ENCODE measurements at regions not wholly inside any gene's neighbourhood (a gene's known extent, or its start where the extent isn't known, plus 50 kb on each side); places are given as distances from the start of the nearest gene placed in this dataset.
"Not testable (repeated sequence)": the region's sequence is repeated elsewhere in the genome, so short reads cannot be mapped to it uniquely, and the experiment has no call there.

DNA sequence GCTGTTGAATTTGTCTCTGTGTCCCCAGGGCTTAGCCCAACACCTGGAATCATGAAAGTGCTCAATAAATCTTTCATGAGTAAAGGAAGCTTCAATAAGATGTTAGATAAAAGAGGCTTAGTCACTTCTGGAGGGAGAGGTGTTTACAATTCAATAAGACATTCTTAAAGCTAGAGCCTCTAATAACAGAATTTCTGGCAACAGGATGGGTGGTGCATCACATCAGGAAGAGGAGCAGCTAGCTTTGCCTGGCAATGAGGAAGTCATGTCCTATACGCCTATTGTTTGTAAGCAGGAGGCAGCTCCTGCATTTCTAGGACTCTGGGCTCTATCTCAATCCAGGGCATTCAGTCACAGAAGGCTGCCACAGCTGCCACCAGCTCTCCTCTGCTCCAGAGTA lies 638.5 kb downstream of the EPM2A start:
- H3K9me3 ChIP-seq (ENCODE audit: low read depth, low read length) = no peaks in the 10 kb centered on the region
- no peak overlapping the region for H3K27ac ChIP-seq
- H3K9ac ChIP-seq (ENCODE audit: insufficient read length) = no peak overlapping the region
- no peaks in the 10 kb centered on the region for H3K36me3 ChIP-seq (ENCODE audit: insufficient read depth, low read length)
- TF ChIP-seq FOXP2 (optimal IDR thresholded peaks at IDR 0.05; ENCODE audit: control extremely low read depth, extremely low read length, insufficient read depth) (no peak), POLR2AphosphoS5 (IDR thresholded peaks at IDR 0.05; ENCODE audit: borderline replicate concordance, low read depth, low read length) (no peak), EZH2 (IDR thresholded peaks at IDR 0.05) (no peak)
- H3K4me3 ChIP-seq = no peak overlapping the region
- no peak for DNase-seq (ENCODE audit: low read depth, low spot score)

DNA sequence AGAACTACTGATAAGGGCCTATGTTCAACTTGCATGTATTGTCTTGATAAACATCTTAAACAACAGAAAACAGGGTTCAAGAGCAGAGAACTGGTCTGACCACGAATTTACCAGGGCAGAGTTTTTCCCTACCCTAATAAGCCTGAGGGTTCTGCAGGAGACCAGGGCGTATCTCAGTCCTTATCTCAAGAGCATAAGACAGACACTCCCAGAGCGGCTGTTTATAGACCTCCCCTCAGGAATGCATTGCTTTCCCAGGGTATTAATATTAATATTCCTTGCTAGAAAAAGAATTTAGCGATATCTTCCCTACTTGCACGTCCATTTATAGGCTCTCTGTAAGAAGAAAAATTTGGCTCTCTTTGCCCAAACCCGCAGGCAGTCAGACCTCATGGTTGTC lies 637.2 kb downstream of the EPM2A start:
- not testable (repeated sequence) for H3K9me3 ChIP-seq (ENCODE audit: low read depth, low read length); H3K27ac ChIP-seq; H3K4me3 ChIP-seq; DNase-seq (ENCODE audit: low read depth, low spot score); H3K9ac ChIP-seq (ENCODE audit: insufficient read length); H3K36me3 ChIP-seq (ENCODE audit: insufficient read depth, low read length)

DNA sequence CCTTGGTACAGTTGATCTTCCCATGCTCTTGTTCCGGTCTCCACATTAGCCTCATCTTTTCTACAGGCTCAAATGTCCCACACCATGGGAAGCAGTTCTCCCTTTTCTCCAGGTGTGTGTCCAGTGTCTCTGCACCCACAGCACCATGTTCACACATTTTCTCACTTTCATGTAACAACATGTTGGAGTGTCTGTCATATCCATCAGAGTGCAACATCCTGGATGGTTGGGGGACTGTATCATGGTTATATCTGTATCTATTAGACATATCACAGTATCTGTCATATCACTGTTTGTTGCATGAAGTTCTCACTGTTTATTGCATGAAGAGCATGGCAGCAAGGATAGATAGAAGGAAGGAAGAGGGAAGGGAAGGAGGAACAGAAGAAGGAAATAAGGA lies 635.6 kb downstream of the EPM2A start:
- Histone ChIP-seq H3K9me3 (ENCODE audit: low read depth, low read length) (no peaks in the 10 kb centered on the region), H3K4me3 (no peak overlapping the region), H3K9ac (ENCODE audit: insufficient read length) (no peak overlapping the region), H3K27ac (no peak overlapping the region), H3K36me3 (ENCODE audit: insufficient read depth, low read length) (no peaks in the 10 kb centered on the region)
- no peak for DNase-seq (ENCODE audit: low read depth, low spot score)
- TF ChIP-seq FOXP2 (optimal IDR thresholded peaks at IDR 0.05; ENCODE audit: control extremely low read depth, extremely low read length, insufficient read depth) (no peak), EZH2 (IDR thresholded peaks at IDR 0.05) (no peak), POLR2AphosphoS5 (IDR thresholded peaks at IDR 0.05; ENCODE audit: borderline replicate concordance, low read depth, low read length) (no peak)

DNA sequence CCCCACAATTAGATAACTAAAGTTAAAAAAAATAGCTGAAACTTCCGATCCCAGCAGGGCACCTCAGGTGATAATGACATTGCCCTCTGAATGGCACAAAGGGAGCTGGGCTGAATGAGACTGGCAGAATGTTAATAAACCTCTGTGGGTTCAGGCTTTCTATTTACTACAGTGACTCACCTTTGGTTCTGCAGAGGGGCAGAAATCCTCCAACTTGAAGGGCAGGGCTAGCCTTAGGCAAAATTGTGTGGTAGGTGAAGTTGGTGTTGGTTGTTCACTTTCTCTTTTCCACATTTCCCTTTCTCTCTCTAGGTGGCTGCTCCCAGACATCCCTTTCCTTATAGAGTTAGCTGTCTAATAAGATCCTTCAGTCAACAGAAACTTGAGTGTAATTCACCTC lies 625.2 kb downstream of the EPM2A start:
- H3K4me3 ChIP-seq = no peak overlapping the region
- H3K36me3 ChIP-seq (ENCODE audit: insufficient read depth, low read length) = no peaks in the 10 kb centered on the region
- H3K9ac ChIP-seq (ENCODE audit: insufficient read length) = no peak overlapping the region
- TF ChIP-seq FOXP2 (optimal IDR thresholded peaks at IDR 0.05; ENCODE audit: control extremely low read depth, extremely low read length, insufficient read depth) = no peak
- TF ChIP-seq EZH2 (IDR thresholded peaks at IDR 0.05) = no peak
- TF ChIP-seq POLR2AphosphoS5 (IDR thresholded peaks at IDR 0.05; ENCODE audit: borderline replicate concordance, low read depth, low read length) = no peak
- H3K9me3 ChIP-seq (ENCODE audit: low read depth, low read length) = no peaks in the 10 kb centered on the region
- no peak overlapping the region for H3K27ac ChIP-seq
- no peak for DNase-seq (ENCODE audit: low read depth, low spot score)

DNA sequence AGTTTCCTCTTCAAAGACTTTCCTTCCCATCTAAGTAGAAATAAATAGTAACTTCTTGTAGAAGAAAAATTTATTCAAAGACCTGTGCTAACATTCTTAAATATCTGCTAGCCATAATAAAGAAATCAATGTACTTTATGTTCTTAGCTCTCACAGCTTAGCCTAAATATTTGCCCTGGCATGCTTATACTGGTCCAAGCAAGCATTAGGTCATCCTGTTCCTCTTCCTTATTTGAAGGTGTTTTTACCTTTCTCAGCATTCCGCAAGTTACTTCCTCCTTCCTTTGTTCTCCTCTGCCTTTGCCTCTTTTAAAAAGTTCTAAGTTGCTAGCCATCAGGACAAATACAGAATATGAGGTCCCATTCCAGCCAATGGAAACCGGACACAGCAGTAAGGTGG lies 623.9 kb downstream of the EPM2A start:
- H3K4me3 ChIP-seq; DNase-seq (ENCODE audit: low read depth, low spot score); H3K9ac ChIP-seq (ENCODE audit: insufficient read length); H3K36me3 ChIP-seq (ENCODE audit: insufficient read depth, low read length); H3K27ac ChIP-seq; H3K9me3 ChIP-seq (ENCODE audit: low read depth, low read length): not testable (repeated sequence)

DNA sequence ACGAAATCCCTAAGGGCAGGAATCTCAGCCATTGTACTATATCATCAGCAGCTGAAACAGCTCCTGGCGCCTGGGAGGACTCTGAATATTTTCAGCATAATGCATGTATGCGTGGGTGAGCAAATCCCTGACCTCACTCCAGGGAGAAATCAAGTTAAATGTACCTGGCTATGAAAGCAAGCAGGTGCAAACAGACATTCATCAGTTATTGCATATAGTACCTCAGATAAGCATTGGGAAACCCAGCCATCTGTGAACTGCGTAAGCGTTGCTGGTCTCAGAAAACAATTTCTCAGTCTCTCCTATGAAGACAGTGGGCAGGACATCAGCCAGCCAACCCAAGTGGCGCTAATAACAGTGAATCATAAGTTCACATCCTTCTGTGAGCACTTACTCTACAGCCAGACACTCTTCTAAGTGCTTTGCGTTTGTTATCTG lies 622.6 kb downstream of the EPM2A start:
- Histone ChIP-seq H3K27ac (no peak overlapping the region), H3K9me3 (ENCODE audit: low read depth, low read length) (no peaks in the 10 kb centered on the region), H3K36me3 (ENCODE audit: insufficient read depth, low read length) (no peaks in the 10 kb centered on the region), H3K9ac (ENCODE audit: insufficient read length) (no peak overlapping the region), H3K4me3 (no peak overlapping the region)
- no peak for DNase-seq (ENCODE audit: low read depth, low spot score)
- TF ChIP-seq FOXP2 (optimal IDR thresholded peaks at IDR 0.05; ENCODE audit: control extremely low read depth, extremely low read length, insufficient read depth) (no peak), EZH2 (IDR thresholded peaks at IDR 0.05) (no peak), POLR2AphosphoS5 (IDR thresholded peaks at IDR 0.05; ENCODE audit: borderline replicate concordance, low read depth, low read length) (no peak)

DNA sequence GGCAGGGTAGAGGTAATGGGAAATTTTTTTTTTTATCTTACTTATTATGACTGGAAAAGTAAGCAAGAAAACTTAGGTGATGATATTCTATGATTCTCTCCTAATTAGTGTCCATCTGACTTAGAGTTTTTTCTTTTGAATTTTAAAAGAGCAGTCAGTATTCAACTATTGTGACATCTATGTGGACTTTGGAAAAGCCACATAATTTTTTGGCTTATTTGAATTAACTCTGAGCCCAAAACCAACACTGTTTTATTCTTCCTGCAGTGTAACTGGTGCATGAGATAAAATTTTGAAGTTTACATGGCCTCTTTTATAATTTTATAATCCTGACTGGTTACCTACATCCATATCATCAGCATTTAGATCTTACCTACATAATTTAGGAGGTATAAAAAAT lies 619.7 kb downstream of the EPM2A start:
- Histone ChIP-seq H3K9ac (ENCODE audit: insufficient read length) (no peak overlapping the region), H3K27ac (no peak overlapping the region), H3K4me3 (no peak overlapping the region), H3K9me3 (ENCODE audit: low read depth, low read length) (no peaks in the 10 kb centered on the region), H3K36me3 (ENCODE audit: insufficient read depth, low read length) (no peaks in the 10 kb centered on the region)
- no peak for TF ChIP-seq FOXP2 (optimal IDR thresholded peaks at IDR 0.05; ENCODE audit: control extremely low read depth, extremely low read length, insufficient read depth)
- TF ChIP-seq POLR2AphosphoS5 (IDR thresholded peaks at IDR 0.05; ENCODE audit: borderline replicate concordance, low read depth, low read length) = no peak
- TF ChIP-seq EZH2 (IDR thresholded peaks at IDR 0.05) = no peak
- no peak for DNase-seq (ENCODE audit: low read depth, low spot score)

DNA sequence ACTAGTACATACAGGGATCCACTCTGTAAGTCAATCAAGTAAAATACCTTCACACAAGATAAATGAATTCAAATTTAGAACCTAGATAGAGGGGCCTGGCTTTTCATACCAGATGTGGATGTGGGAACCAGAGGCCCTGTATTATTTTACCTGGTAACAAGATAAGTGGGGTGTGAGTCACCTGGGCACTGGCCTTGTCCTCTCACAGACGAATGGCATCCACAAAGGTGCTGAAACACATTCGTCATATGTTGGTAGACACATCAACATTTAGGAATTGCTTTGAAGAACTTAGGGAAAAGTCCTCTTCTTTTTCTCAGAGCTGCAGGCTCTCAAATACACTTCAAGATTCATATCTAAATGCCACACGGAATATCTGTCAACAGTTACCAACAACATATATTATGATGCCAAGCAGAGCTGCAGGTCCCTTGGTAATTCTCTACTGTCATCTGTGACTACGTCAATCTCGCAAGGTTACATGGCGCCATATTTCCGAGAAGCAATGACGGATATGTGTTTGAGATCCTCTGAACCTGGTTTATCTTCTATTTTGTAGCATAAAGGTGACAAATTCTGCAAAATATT lies 618.6 kb downstream of the EPM2A start:
- no peak for TF ChIP-seq POLR2AphosphoS5 (IDR thresholded peaks at IDR 0.05; ENCODE audit: borderline replicate concordance, low read depth, low read length)
- no peak for TF ChIP-seq FOXP2 (optimal IDR thresholded peaks at IDR 0.05; ENCODE audit: control extremely low read depth, extremely low read length, insufficient read depth)
- TF ChIP-seq EZH2 (IDR thresholded peaks at IDR 0.05) = no peak
- no peak for DNase-seq (ENCODE audit: low read depth, low spot score)
- H3K4me3 ChIP-seq = no peak overlapping the region
- no peaks in the 10 kb centered on the region for H3K9me3 ChIP-seq (ENCODE audit: low read depth, low read length)
- H3K27ac ChIP-seq = no peak overlapping the region
- H3K36me3 ChIP-seq (ENCODE audit: insufficient read depth, low read length) = no peaks in the 10 kb centered on the region
- no peak overlapping the region for H3K9ac ChIP-seq (ENCODE audit: insufficient read length)

DNA sequence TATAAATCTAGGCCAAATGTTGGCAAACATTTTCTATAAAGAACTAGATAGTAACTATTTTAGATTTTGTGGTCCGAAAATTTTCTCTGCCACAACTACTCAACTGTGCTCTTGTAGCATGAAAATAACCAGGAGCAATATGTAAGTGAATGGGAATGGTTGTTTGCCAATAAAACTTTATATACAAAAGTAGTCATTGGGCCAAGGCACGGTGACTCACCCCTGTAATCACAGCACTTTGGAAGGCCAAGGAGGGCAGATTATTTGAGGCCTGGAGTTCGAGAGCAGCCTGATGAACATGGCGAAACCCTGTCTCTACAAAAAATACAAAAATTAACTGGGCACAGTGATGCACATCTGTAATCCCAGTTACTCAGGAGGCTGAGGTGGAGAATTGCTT lies 617.1 kb downstream of the EPM2A start:
- Histone ChIP-seq H3K36me3 (ENCODE audit: insufficient read depth, low read length) (no peaks in the 10 kb centered on the region), H3K9ac (ENCODE audit: insufficient read length) (no peak overlapping the region), H3K4me3 (no peak overlapping the region), H3K27ac (no peak overlapping the region), H3K9me3 (ENCODE audit: low read depth, low read length) (no peaks in the 10 kb centered on the region)
- no peak for TF ChIP-seq POLR2AphosphoS5 (IDR thresholded peaks at IDR 0.05; ENCODE audit: borderline replicate concordance, low read depth, low read length)
- no peak for TF ChIP-seq EZH2 (IDR thresholded peaks at IDR 0.05)
- no peak for TF ChIP-seq FOXP2 (optimal IDR thresholded peaks at IDR 0.05; ENCODE audit: control extremely low read depth, extremely low read length, insufficient read depth)
- no peak for DNase-seq (ENCODE audit: low read depth, low spot score)

All from SK-N-MC (cell line).